Keratinocyte (primary cell): ENCODE measurements at regions not wholly inside any gene's neighbourhood (a gene's known extent, or its start where the extent isn't known, plus 50 kb on each side); places are given as distances from the start of the nearest gene placed in this dataset.

Source experiments
- DNase-seq: peaks from one replicate; pipeline ENCODE4 v3.0.0-alpha.2; 2011; ENCODE audit warnings: low read depth, missing footprints, low spot score
- FAIRE-seq: peaks from 2 replicates; lab custom pipeline; 2011; peaks lifted over from hg19 to GRCh38; lab: Jason Lieb, UNC
- H2AFZ ChIP-seq: 2 replicates; pipeline ENCODE4 v1.6.0; 2012; ENCODE audit warnings: low read length, control low read depth, inconsistent platforms; ENCODE audit not compliant: control insufficient read depth
- H3K27ac ChIP-seq: 2 replicates; pipeline ENCODE4 v1.5.1; 2011; ENCODE audit warnings: low read length; ENCODE audit not compliant: control insufficient read depth, insufficient read depth
- H3K27me3 ChIP-seq: 3 replicates; pipeline ENCODE4 v1.6.0; 2011; ENCODE audit warnings: low read length; ENCODE audit not compliant: control insufficient read depth, insufficient read depth; ENCODE audit errors: extremely low read depth
- H3K36me3 ChIP-seq, 2 experiments: 2 replicates in 1 of 2; 3 replicates in 1 of 2; pipeline ENCODE4 v1.5.1; 2011; ENCODE audit warnings: low read length in 2 of 2, mild to moderate bottlenecking in 1 of 2; ENCODE audit not compliant: control insufficient read depth in 2 of 2, insufficient read depth in 2 of 2; ENCODE audit errors: extremely low read depth in 1 of 2
- H3K4me1 ChIP-seq: 3 replicates; pipeline ENCODE4 v1.5.1; 2011; ENCODE audit warnings: low read length; ENCODE audit not compliant: control insufficient read depth, insufficient read depth; ENCODE audit errors: extremely low read depth
- H3K4me2 ChIP-seq: 3 replicates; pipeline ENCODE4 v1.6.0; 2011; ENCODE audit warnings: low read depth, low read length; ENCODE audit not compliant: control insufficient read depth, insufficient read depth; ENCODE audit errors: extremely low read depth
- H3K4me3 ChIP-seq, 3 experiments: fragments of 200-600 bp in 1 of 3; sonication (generic) in 1 of 3; 2 replicates in 2 of 3; 3 replicates in 1 of 3; pipeline ENCODE4 v1.5.1; 2011 to 2016; ENCODE audit warnings: low read length in 3 of 3, mild to moderate bottlenecking in 3 of 3, control low read depth in 2 of 3, inconsistent platforms in 1 of 3, low read depth in 1 of 3, mixed read lengths in 1 of 3, mixed run types in 1 of 3, moderate library complexity in 1 of 3; ENCODE audit not compliant: control insufficient read depth in 2 of 3, insufficient read depth in 2 of 3; ENCODE audit errors: extremely low read depth in 1 of 3
- H3K79me2 ChIP-seq: 2 replicates; pipeline ENCODE4 v1.6.0; 2012; ENCODE audit warnings: low read length; ENCODE audit not compliant: control insufficient read depth, insufficient read depth
- H3K9ac ChIP-seq: 3 replicates; pipeline ENCODE4 v1.6.0; 2011; ENCODE audit warnings: low read length; ENCODE audit not compliant: control insufficient read depth, insufficient read depth; ENCODE audit errors: extremely low read depth
- H3K9me1 ChIP-seq: 3 replicates; pipeline ENCODE4 v1.6.0; 2011; ENCODE audit warnings: low read length; ENCODE audit not compliant: control insufficient read depth, insufficient read depth; ENCODE audit errors: extremely low read depth
- H3K9me3 ChIP-seq: 2 replicates; pipeline ENCODE4 v1.5.1; 2012; ENCODE audit warnings: low read depth, low read length; ENCODE audit not compliant: control insufficient read depth
- H4K20me1 ChIP-seq: 3 replicates; pipeline ENCODE4 v1.6.0; 2011; ENCODE audit warnings: low read length; ENCODE audit not compliant: control insufficient read depth, insufficient read depth; ENCODE audit errors: extremely low read depth
- CTCF ChIP-seq, 3 experiments: IDR thresholded peaks in 1 of 3; conservative IDR thresholded peaks in 1 of 3; optimal IDR thresholded peaks in 1 of 3; 2 replicates in 2 of 3; 3 replicates in 1 of 3; pipeline versions ENCODE3 to v1.5.1; 2011; ENCODE audit warnings: low read length in 3 of 3, mild to moderate bottlenecking in 3 of 3, moderate library complexity in 2 of 3, control low read depth in 1 of 3, inconsistent platforms in 1 of 3; ENCODE audit not compliant: insufficient read depth in 2 of 3; ENCODE audit errors: extremely low read depth in 1 of 3
- EZH2 ChIP-seq: IDR thresholded peaks from one replicate; pipeline ENCODE4 v1.6.1; 2012; ENCODE audit warnings: inconsistent platforms, mild to moderate bottlenecking, low read length, moderate library complexity
- dilution Hi-C: fragments of 300-500 bp; cut with MboI; formaldehyde crosslinking; loops from one replicate; pipeline ENCODE4 v1.7.0; 2020; ENCODE audit warnings: low sequenced_read_pairs; ENCODE audit not compliant: extremely low pct_ligation_motif_present

DNA sequence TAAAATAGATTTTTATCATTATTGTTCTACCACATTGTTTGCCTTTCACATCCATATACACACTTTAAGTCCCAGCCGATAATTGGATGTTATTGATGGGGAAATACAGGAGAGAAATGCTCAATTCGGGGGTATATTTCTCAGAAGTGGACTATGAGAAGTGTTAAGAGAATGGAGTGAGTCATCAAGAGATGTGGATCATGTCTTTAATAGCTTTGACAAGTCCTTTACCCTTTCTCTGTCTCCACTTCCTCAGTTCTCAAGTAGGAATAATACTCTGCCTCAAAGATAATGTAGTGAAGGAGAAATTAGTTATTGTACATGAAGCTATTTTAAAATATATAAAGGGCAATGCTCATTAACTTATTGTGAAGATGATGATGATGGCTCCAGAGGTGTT is 1017.6 kb upstream of the PIK3C3 start:
- Histone ChIP-seq H2AFZ (no peak overlapping the region), H3K4me3 (no peak overlapping the region)
- no peak for FAIRE-seq

DNA sequence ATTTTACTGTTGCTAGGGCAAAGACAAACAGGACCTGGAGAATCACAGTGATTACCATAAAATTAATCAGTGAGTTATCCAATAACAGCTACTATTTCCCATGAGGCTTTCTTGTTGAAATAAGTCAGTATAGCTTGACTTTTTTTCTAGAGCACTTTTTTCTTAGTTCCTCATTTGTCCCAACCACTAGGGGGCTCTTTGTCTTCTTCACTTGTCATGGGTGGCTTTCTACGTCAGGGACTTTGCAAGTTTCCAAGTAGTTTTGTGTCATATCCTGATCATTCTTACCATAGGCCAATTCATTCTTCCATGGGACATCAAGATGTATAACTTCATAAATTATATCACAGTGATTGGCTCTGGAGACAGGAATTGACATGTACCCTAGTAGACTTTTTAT is 1019.6 kb upstream of the PIK3C3 start:
- DNase-seq = no peak

More for the DNA sequence above, 1017.6 kb upstream of the PIK3C3 start:
- no peaks in the 10 kb centered on the region for H3K27me3 ChIP-seq
- no peak overlapping the region for H3K9ac ChIP-seq
- no peaks in the 10 kb centered on the region for H3K79me2 ChIP-seq
- H4K20me1 ChIP-seq = no peaks in the 10 kb centered on the region
- H3K27ac ChIP-seq = no peak overlapping the region
- H3K4me2 ChIP-seq = no peak overlapping the region
- no peaks in the 10 kb centered on the region for H3K9me1 ChIP-seq
- H3K36me3 ChIP-seq = no peaks in the 10 kb centered on the region
- H3K4me1 ChIP-seq = no peaks in the 10 kb centered on the region
- no peak for DNase-seq
- dilution Hi-C loops = no loop called here
- no peak for TF ChIP-seq EZH2
- no peak for TF ChIP-seq CTCF (optimal IDR thresholded peaks at IDR 0.05 in 1 of 3, IDR thresholded peaks at IDR 0.05 in 1 of 3, conservative IDR thresholded peaks at IDR 0.05 in 1 of 3; ENCODE audit: extremely low read depth in 1 of 3, insufficient read depth in 2 of 3, low read length in 3 of 3)
- no peaks in the 10 kb centered on the region for H3K9me3 ChIP-seq

More for the DNA sequence above, 1019.6 kb upstream of the PIK3C3 start:
- dilution Hi-C loops = no loop called here
- no peak for TF ChIP-seq EZH2
- TF ChIP-seq CTCF (optimal IDR thresholded peaks at IDR 0.05 in 1 of 3, IDR thresholded peaks at IDR 0.05 in 1 of 3, conservative IDR thresholded peaks at IDR 0.05 in 1 of 3; ENCODE audit: extremely low read depth in 1 of 3, insufficient read depth in 2 of 3, low read length in 3 of 3) = peak; percentile 10 to 62 (median 48)
- no peaks in the 10 kb centered on the region for H3K36me3 ChIP-seq
- no peaks in the 10 kb centered on the region for H3K9me1 ChIP-seq
- no peak overlapping the region for H2AFZ ChIP-seq
- H3K9me3 ChIP-seq = no peaks in the 10 kb centered on the region
- no peak overlapping the region for H3K9ac ChIP-seq
- H3K4me2 ChIP-seq = no peak overlapping the region
- no peak overlapping the region for H3K4me3 ChIP-seq
- no peaks in the 10 kb centered on the region for H4K20me1 ChIP-seq
- H3K79me2 ChIP-seq = no peaks in the 10 kb centered on the region
- H3K27me3 ChIP-seq = no peaks in the 10 kb centered on the region
- no peaks in the 10 kb centered on the region for H3K4me1 ChIP-seq
- H3K27ac ChIP-seq = no peak overlapping the region
- FAIRE-seq = no peak
